ENCODE measurements at regions not wholly inside any gene's neighbourhood (a gene's known extent, or its start where the extent isn't known, plus 50 kb on each side); places are given as distances from the start of the nearest gene placed in this dataset.

DNA sequence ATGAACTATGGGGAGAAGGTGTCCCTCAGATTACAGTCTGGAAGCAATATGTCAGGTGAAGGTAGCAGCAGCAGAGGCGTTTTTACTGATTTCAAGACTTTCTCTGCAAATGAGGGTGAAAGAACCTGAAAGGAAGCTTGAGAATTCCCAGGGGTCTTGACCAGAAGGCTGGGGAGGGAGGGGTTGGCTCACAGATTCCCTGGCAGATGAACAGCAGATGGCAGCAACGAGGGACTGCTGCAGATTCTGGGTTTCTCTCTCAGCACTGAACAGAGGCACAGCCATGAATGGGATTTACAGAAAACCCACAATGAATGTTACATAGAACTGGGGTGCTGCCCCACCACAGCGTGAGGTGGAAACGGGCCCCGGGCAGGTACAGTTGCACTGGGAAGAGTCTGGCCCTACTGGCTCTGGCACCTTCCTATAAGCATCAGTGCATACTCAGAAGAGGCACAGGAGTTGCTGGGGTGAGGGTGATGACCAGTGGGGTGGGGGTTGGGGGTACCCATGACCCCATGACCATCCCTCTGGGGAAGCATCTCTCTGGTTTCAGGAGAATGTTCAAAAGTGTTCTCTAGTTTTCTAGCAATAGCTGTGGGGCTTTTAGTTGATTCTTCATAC, 317.8 kb downstream of the SH2D4B start:
- TF ChIP-seq, protein P1, sequence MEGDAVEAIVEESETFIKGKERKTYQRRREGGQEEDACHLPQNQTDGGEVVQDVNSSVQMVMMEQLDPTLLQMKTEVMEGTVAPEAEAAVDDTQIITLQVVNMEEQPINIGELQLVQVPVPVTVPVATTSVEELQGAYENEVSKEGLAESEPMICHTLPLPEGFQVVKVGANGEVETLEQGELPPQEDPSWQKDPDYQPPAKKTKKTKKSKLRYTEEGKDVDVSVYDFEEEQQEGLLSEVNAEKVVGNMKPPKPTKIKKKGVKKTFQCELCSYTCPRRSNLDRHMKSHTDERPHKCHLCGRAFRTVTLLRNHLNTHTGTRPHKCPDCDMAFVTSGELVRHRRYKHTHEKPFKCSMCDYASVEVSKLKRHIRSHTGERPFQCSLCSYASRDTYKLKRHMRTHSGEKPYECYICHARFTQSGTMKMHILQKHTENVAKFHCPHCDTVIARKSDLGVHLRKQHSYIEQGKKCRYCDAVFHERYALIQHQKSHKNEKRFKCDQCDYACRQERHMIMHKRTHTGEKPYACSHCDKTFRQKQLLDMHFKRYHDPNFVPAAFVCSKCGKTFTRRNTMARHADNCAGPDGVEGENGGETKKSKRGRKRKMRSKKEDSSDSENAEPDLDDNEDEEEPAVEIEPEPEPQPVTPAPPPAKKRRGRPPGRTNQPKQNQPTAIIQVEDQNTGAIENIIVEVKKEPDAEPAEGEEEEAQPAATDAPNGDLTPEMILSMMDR (IDR thresholded peaks at IDR 0.05) = no peak
- no peak for TF ChIP-seq POLR2A (IDR thresholded peaks at IDR 0.05)

Measured in uterus (tissue), 2 donors.